GM21367 (cell line): ENCODE measurements at regions not wholly inside any gene's neighbourhood (a gene's known extent, or its start where the extent isn't known, plus 50 kb on each side); places are given as distances from the start of the nearest gene placed in this dataset.
A peak's percentile ranks its signal among the peaks of the same experiment; 100 is the strongest.

Source experiments
- ATAC-seq: cut with Tn5 transposase; IDR thresholded peaks from one replicate; pipeline ENCODE4 v1.9.1; 2021; ENCODE audit not compliant: unreplicated experiment

DNA sequence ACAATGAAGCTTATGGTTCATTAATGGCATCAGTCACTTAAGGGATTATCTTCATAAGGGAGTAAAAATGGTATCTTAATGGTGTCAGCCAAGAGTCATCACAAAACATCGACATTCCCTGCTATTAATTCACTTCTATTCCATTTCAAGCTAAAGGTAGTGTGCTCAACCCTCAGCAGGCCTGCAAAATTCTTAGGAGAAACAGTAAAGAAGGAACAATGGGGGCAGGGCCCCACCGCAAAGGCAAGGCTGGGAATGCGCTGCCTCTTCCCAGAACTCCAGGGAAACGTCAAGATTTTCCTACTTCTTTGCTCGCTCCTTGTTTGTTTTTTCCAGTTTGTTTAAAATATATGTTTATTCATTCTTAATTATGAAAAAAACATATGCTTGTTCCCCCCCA, 187.3 kb upstream of the TSC22D2 start:
- ATAC-seq: no peak

DNA sequence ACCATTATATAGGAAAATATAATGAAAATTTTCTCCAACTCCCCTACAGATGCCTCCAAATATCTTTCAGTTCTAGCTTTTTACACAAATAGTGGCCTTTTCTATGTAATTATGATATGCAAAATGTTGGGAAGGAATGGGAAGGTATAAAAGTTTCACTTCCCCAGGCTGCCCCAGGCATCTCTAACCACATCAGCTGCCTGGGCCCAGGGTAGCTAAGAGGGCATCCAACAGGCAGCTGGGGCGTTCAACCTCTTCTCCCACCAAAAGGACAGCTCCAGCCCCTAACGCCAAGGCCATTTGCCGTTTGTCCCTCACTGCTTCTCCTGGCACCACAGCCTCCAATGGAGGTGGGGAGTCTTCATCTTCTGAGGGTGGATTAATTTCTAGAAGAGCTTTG, 188.1 kb upstream of the TSC22D2 start:
- no peak for ATAC-seq

DNA sequence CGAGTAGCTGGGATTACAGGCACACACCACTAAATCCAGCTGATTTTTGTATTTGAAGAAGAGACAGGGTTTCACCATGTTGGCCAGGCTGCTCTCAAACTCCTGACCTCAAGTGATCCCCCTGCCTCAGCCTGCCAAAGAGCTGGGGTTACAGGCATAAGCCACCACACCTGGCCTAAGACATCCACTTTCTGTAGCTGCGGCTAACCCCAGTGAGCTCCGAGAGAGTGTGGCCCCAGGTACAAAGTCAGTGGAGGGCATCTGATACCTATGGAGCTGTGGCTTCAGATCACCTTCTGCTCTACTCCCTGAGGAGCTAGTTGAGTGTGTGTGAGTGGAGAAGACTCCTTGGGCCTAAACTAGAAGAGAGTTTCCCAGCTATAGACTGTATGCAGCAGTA, 189.3 kb upstream of the TSC22D2 start:
- ATAC-seq: no peak

DNA sequence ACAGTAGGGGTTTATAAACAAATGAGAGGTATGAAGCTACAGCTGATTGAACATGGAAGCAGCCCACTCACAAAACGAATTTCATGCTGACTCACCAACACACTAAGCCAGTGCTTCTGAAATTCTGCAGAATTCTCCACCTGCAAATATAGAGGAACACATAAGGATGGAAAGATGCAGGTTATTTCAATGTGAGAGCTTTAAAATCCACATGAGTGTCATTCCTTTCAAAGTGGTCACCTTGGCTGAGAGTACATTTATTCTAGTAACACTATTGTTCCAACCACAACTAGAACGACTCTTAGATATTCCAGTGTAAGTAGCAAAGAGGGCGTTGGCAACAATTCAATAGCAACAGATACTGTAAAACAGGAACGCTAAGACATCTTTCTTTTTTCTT, 189.9 kb upstream of the TSC22D2 start:
- ATAC-seq: no peak

DNA sequence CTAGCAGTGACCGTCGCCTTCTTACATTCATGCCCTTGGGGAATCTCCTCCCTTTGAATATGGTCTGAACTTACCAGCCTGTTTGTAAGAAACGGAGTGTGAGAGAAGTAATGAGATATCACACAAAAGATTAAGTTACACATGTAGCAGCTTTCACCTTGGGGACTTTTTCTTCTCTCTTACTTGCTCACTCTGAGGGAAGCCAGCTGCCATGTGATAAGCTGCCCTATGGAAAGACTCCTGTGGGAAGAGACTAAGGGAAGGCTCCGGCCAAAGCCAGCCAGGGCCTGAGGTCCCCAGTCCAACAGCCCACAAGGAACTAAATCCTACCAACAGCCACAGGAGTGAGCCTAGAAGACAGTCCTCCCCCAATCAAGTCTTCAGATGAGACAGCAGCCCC, 190.4 kb upstream of the TSC22D2 start:
- no peak for ATAC-seq

DNA sequence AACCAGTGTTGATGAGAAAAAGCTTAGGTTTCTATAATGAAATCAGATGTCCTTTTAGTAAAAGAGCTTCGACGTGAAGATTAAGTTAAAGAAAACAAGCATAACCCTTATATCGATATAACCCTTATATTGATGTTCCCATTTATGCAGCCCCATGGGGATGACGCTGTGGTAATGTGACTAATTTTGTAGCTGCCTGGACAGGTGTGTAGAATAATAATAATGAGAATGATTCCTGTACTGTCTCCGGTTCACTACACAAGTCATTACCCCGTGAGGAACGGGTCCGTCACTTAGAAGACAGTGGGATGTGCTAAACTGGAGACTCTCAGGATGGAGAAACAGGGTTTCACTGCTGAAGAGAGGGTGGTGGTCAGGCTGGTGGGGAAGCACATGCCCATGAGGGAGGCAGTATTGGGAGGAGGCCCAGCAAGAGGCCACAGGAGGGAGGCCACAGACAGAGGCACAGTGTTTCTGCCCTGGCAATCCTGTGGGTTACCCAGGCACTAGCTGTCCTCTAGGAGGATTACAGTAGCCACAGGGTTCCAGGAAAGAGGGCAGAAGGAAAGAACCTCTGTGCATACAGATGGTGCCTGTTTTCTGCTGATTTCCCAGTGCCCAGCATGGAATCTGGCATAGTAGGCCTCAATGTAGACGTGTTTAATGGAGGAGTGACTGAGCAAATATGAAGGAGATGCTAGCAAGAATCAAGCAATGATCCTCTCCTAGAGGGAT, 191.1 kb upstream of the TSC22D2 start:
- no peak for ATAC-seq

DNA sequence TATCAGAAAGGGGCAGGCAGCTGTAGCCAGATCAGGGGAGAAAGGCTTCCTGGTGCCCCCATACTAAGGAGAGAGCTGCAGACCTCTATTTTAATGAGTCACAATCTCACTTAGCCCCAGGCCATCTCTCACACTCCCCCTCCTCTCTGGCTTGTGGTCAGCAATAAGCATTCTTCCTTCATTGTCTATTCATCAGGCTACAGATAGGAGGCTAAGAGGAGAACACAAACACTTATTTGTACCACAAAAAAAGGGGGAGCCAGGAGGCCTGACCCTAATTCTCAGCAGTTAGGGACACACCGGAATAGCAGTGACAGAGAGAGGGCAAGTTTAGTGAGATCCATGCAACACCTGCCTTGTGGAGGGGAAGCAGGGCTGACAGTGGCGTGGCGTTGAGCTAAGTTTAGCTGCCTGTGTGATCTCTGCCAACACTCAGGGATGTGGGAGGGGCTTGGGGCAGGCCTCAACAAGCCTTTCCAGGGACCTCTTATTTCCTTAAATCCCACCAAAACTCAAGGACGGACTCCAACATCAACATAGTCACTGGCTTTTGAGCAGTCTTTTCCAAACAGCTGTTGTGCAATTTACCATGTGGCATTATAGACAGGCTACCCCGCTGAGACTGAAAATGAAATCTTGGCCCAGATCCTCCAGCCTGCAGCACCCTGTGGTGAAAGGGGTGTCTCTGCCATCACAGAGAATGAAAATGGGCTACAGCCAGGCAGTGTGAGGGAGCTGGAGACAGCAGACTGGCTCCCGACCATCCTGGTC, 191.9 kb upstream of the TSC22D2 start:
- no peak for ATAC-seq

DNA sequence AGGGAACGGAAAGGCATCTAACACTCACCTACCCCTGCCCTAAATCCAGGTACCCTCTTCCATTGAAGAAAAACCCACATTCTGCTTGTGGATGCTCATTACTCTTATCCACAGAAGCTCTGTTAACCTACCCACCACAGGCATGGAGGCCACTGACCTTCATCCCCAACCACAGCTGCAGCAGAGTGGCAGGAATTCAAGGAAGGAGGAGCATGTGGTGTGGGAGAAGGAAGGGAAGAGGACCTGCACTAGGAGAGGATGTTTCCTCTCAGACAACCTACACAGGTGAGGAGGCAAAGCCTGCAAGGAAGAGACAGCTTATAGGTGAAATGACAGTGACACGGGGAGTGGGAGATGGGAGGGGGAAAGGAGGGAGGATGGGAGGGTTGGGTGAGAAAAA, 192.5 kb upstream of the TSC22D2 start:
- no peak for ATAC-seq

DNA sequence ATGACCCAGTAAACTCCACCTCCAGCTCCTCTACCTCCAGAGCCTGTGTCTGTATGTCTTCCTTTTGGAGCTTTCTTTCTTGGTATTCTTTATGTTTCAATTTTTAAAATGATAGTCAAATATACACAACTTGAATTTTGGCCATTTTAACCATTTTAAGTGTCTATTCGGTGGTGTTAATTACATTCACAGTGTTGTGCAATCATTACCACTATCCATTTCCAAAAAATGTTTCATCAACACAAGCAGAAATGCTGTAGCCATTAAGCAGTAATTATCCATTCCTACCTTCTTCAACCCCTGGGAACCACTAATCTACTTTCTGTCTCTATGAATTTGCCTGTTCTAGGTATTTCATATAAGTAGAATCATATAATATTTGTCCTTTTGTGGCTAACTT, 194.5 kb upstream of the TSC22D2 start:
- no peak for ATAC-seq

DNA sequence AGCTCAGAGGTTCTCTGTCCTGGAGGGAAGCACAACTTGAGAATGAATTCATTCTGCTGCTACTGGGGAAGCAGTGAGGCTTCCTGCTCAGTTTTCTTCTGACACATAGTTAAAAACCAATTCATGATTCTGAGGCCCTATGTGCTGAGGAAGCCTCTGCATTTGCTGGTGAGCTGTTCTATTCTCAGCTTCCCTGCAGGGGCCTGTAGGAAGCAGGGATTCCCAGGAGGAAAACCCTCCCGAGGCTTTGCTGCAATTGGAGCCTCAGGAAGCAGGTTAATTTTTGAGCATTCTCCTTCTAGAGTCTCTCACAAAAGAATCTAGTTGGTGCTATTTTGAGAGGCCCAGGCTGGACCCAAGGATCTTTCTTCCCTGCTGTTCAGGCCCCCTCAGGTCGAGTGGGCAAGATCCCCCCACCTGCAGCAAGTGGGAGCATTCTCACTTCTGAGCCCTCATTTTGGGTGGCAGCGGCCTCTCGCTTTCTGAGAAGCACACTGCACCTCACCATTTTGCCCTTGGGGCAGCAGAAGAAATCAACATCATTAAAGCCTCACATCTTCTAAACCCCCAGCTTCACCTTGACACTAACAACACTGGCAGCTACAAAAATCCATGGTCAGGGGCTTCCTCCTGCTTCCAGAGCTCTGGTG, 197.5 kb upstream of the TSC22D2 start:
- no peak for ATAC-seq

DNA sequence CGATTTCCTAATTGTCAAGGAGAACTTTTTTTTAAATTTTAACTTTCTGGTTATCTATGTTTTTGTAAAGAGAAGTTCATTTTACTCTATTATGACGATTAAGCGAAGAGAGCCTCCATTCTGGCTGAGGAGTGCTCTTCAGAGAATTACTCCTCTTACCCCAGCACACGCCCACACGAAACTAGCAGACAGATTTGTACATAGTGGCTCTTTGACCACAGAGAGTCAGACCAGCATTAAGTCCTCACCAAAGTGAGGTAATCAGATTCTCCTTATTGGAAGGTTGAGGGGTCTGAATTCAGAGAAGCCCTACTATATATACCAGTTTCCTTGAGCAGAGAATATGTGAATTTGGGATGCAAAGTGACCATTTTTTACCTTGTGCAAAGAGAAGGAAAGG, 204.8 kb upstream of the TSC22D2 start:
- ATAC-seq: no peak

DNA sequence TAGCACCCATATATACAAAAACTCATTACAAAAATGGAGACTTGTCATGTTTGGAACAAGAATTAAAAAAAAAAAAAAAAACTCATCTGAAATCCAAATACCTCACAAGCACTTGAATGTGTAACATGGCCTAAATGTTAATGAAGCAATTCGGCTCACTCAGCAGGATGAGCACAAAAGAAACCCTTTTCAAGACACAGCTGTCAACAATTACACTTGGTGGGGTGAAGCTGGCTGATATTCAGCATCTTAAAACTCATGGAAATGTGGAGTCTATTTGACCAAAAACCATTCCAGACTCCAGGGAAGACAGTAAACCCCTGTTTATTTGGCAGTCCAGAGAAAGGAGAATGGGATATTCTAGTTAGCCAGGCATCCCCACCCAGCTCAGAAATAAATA, 205.4 kb upstream of the TSC22D2 start:
- ATAC-seq: no peak

DNA sequence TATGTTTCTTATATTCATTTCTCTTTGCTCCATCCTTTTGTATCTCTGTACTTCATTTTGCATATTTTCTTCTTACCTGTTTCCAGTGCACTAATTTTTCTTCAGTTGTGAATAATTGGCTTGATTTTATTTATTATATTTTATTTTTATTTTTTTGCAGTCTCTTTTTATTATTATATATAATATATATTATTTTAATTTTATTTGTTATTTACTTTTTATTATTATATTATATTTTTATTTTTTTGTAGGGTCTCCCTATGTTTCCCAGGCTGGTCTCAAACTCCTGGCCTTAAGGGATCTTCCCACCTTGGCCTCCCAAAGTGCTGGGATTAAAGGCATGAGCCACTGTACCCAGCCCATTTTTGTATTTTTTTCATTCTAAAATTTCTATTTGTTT, 213.1 kb upstream of the TSC22D2 start:
- ATAC-seq: no peak

DNA sequence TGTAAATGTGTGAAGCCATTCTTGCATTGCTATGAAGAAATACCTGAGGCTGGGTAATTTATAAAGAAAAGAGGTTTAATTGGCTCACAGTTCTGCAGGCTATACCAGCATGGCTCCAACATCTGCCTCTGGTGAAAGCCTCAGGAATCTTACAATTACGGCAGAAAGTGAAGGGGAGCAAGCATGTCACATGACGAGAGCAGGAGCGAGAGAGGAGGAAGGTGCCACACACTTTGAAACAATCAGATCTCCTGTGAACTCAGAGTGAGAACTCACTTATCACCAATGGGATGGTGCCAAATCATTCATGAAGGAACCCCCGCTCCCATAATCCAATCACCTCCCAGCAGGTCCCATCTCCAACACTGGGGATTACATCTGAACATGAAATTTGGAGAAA, 213.6 kb upstream of the TSC22D2 start:
- ATAC-seq: no peak

DNA sequence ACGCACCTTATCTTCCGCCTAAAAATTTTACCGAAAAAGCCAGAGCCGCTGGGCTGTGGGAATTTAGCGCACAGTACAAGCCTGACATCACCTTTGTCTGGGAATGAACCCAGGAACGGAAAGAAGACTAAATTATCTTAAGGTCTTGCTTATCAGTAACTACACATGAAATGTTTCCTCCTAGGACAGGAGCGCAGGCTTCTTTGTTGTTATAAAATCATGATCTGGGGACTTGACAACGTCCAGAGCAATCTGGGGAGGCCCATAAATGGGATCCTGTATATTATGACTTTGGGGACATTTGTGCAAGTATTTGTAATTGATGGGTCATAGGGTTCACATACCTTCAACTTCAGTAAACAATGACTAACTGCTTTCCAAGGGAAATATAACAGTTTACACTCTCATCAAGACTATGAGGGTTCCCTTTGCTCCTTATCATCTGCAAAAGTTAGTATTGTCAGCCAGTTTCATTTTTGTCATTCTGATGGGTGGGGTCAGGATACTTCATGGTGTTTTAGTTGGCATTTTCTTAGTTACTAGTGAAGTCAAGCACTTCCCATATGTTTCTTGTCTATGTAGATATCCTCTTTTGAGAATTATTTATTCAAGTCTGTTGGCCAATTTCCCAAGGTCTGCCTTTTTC, 213.9 kb upstream of the PFN2 start:
- no peak for ATAC-seq

DNA sequence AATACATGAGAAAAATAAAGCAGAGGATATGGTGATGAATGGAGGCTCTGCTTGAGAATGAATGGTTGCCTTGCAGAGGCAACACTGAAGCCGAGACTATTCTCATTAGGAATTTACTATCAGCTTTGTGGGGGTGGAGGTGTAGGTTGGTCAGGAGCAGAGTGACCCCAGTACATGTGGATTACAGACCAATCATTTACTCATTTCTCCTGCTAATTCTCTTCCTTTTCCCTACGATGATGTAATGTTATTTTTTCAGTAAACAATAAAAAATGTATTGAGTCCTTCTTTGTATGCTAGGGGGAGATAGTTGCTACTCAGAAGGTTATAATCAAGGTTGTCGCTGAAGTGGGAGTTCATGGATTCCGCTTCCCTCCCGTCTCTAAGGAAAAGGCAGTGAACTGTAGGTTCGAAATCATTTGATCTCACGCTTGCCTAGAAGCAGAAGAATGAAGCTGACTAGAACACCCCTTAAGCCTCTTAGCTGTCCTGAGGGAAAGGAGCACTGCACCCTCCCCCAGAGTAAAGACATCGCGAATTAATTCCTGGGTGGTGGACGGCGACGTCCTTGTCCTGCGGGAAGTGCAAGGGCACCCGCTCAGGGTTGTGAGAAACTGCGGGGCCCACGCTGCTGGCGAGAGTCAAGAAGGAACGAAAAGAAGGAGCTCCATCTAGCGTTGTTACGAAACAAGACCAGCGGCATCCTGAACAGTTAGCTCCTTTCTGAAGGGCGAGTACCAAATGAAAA, 213.2 kb upstream of the PFN2 start:
- peak; percentile 89 for ATAC-seq

DNA sequence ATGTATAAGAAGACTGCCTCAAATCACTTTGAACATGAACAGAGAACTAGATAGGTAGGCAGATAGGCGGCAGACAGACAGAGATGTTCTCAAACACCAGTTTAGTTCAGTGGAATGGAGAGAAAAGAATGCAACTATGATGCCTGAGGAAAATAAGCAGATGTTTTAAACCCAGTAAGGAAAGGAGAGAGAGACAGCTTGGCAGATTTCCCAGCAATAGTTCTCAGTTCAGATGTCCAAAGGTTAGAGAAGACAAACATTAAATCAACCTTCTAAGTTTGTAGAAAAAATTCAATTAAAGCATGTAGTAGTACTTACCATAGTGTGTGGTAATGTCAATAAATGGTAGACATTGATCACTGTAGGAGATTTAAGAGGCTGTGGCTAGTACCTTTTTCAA, 209.6 kb upstream of the PFN2 start:
- ATAC-seq: no peak

DNA sequence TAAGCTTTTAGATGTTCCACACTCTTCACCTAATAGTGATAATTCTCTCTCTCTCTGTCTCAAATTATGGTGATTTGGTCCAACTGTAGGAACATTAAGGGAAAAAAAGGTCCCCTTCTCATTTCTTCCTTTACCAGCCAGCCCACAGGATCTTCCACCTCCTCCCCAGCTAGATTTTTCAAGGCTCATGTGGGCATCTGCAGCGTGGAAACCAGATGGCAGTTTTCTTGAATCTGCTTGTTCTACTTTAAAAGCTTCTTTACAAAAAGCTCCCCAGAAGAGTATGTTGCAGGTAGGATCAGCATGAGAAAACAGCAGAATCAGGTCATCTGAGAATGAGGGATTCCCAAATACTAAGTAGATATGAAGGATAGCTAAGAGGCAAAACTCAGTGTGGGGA, 208.6 kb upstream of the PFN2 start:
- no peak for ATAC-seq

DNA sequence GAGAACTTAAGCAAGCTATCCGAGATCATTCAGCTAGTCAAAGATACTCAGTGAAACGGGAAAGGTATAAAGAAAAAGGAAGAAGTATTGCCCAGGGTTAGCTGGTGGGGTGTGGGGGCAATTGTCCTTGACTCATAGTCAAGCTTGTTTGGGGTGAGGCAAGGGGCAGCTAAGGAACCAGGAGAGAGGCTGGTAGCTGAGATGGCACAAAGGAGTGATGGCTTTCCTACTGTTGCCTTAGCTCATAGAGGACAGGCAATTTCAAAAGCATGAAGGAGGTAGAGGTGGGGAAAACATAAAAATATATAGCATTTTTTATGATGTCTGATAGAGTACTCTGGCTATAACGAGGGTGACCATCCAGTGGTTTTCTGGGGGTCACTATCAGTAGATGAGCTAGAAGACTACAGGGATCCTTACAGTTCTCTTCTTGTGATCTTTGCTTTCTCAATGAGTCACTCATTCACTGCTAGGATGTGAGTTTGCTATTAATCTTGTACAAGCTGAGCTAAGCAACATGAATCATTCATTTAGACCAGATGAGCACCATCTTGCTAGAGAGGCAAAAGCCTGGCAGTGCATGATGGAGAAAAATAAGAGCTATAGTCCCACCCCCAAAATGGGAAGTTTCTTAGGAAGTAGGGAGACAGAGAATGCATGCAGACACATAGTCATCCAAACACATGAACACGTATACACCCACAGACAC, 207.1 kb upstream of the PFN2 start:
- ATAC-seq: no peak

DNA sequence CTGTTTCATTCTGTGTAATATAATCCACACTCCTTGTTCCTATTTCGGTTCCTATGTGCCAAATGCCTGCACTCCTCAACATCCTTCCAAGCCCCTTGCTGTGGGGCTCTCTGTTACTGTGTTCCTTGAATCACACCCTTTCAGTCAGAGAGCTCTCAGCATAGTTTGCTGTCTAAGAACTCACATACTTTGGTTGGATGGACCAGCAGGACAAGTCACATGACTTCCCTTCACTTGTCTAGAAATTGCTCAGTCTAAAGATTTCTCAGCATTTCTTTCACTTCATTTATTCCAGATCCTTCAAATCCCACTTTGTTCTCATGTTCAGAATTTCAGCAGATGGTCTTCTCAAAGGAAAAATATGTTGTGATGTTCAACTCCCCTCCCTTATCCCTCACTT, 203.5 kb upstream of the PFN2 start:
- ATAC-seq: no peak
